ENCODE measurements at regions not wholly inside any gene's neighbourhood (a gene's known extent, or its start where the extent isn't known, plus 50 kb on each side); places are given as distances from the start of the nearest gene placed in this dataset.
A peak's percentile ranks its signal among the peaks of the same experiment; 100 is the strongest.
"Not testable (repeated sequence)": the region's sequence is repeated elsewhere in the genome, so short reads cannot be mapped to it uniquely, and the experiment has no call there.

GRCh38 chr6:19536838-19537237 is 300.3 kb upstream of the ID4 start:
- DNase-seq (ENCODE audit: low read depth) = peak; percentile 81

GRCh38 chr6:19538096-19538495 is 299.1 kb upstream of the ID4 start:
- no peak for DNase-seq (ENCODE audit: low read depth)

- no peak for DNase-seq (ENCODE audit: low read depth)
Observed at GRCh38 chr6:19547507-19547906, 289.7 kb upstream of the ID4 start.

- no peak for DNase-seq (ENCODE audit: low read depth)
Observed at GRCh38 chr6:19549109-19549508, 288.1 kb upstream of the ID4 start.

- no peak for DNase-seq (ENCODE audit: low read depth)
Observed at GRCh38 chr6:19550380-19550779, 286.8 kb upstream of the ID4 start.

- DNase-seq (ENCODE audit: low read depth) = no peak
Observed at GRCh38 chr6:19551611-19552010, 285.6 kb upstream of the ID4 start.

GRCh38 chr6:19552076-19552475 is 285.1 kb upstream of the ID4 start:
- DNase-seq (ENCODE audit: low read depth) = no peak

GRCh38 chr6:19552588-19552987 is 284.6 kb upstream of the ID4 start:
- DNase-seq (ENCODE audit: low read depth) = no peak

GRCh38 chr6:19554356-19555225 is 282.6 kb upstream of the ID4 start:
- no peak for DNase-seq (ENCODE audit: low read depth)

GRCh38 chr6:19557191-19557590 is 280.0 kb upstream of the ID4 start:
- no peak for DNase-seq (ENCODE audit: low read depth)

GRCh38 chr6:19558201-19558600 is 279.0 kb upstream of the ID4 start:
- no peak for DNase-seq (ENCODE audit: low read depth)

GRCh38 chr6:19558934-19559333 is 278.2 kb upstream of the ID4 start:
- no peak for DNase-seq (ENCODE audit: low read depth)

- DNase-seq (ENCODE audit: low read depth) = no peak
Observed at GRCh38 chr6:19562468-19562867, 274.7 kb upstream of the ID4 start.

GRCh38 chr6:19569563-19569962 is 267.6 kb upstream of the ID4 start:
- no peak for DNase-seq (ENCODE audit: low read depth)

GRCh38 chr6:19571176-19571575 is 266.0 kb upstream of the ID4 start:
- no peak for DNase-seq (ENCODE audit: low read depth)

- no peak for DNase-seq (ENCODE audit: low read depth)
Observed at GRCh38 chr6:19578481-19578880, 258.7 kb upstream of the ID4 start.

GRCh38 chr6:19584207-19584606 is 253.0 kb upstream of the ID4 start:
- not testable (repeated sequence) for DNase-seq (ENCODE audit: low read depth)

GRCh38 chr6:19587238-19587942 is 249.8 kb upstream of the ID4 start:
- DNase-seq (ENCODE audit: low read depth) = no peak

GRCh38 chr6:19590501-19591131 is 246.6 kb upstream of the ID4 start:
- DNase-seq (ENCODE audit: low read depth) = no peak

GRCh38 chr6:19597809-19598320 is 239.3 kb upstream of the ID4 start:
- DNase-seq (ENCODE audit: low read depth) = no peak

- no peak for DNase-seq (ENCODE audit: low read depth)
Observed at GRCh38 chr6:19599796-19600464, 237.2 kb upstream of the ID4 start.

- no peak for DNase-seq (ENCODE audit: low read depth)
Observed at GRCh38 chr6:19602434-19603013, 234.6 kb upstream of the ID4 start.
